Neural crest cell (in vitro differentiated cells): ENCODE measurements at regions not wholly inside any gene's neighbourhood (a gene's known extent, or its start where the extent isn't known, plus 50 kb on each side); places are given as distances from the start of the nearest gene placed in this dataset.

Experiments used
- DNase-seq: peaks from one replicate; pipeline ENCODE4 v3.0.0; 2021; ENCODE audit warnings: low read depth, mixed read lengths, low spot score
- H3K27ac Mint-ChIP-seq: one replicate; pipeline ENCODE4 v1.8.0; 2021; ENCODE audit warnings: mild to moderate bottlenecking, mixed read lengths; ENCODE audit not compliant: unreplicated experiment
- H3K27me3 Mint-ChIP-seq: 2 replicates; pipeline ENCODE4 v1.8.0; 2021; ENCODE audit warnings: low read depth, mild to moderate bottlenecking, mixed read lengths
- H3K36me3 Mint-ChIP-seq: 2 replicates; pipeline ENCODE4 v1.8.0; 2021; ENCODE audit warnings: low read depth, mild to moderate bottlenecking, mixed read lengths
- H3K4me1 Mint-ChIP-seq: 2 replicates; pipeline ENCODE4 v1.8.0; 2021; ENCODE audit warnings: mixed read lengths
- H3K4me3 Mint-ChIP-seq: one replicate; pipeline ENCODE4 v1.8.0; 2021; ENCODE audit warnings: mild to moderate bottlenecking, mixed read lengths
- H3K9me3 Mint-ChIP-seq: 2 replicates; pipeline ENCODE4 v1.8.0; 2021; ENCODE audit warnings: mixed read lengths
- TF ChIP-seq, protein P1 (sequence below): fragments of 200-600 bp; sonication (generic); conservative IDR thresholded peaks from 2 replicates; pipeline ENCODE4 v1.5.0; 2021; ENCODE audit warnings: antibody characterized with exemption, mild to moderate bottlenecking

DNA sequence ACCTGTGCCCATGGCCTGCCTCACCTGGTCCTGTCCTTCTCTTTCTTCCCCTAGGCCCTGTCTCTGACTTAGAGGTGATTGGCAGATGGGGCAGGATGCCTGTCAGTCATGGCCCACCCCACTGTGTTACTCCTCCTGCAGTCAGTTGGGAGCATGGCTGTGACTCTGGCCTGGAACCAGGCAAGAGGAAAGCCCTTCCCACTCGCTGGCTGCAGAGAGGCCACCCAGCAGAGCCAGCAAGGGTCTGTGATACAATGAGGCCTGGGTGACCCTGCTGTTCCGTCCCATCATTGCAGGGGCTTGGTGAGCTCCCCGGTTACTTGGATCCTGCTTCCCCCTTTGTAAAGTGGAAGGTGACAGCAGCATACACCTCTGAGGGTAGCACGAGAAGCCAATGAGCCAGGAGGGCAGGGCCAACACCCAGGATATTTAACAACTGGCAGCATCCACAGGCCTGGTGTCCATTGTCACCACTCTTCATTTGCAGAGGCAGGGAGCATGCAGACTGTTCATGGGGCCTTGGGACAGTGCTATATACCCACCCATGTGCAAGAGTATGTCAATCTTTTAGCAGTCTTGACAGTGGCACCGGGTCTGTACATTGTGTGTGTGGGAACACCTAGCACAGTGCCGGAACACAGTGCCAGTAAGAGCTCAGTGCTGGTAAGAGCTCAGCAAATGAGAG is 191.0 kb upstream of the C1orf174 start:
- no peak overlapping the region for H3K27ac Mint-ChIP-seq
- TF ChIP-seq, protein P1, sequence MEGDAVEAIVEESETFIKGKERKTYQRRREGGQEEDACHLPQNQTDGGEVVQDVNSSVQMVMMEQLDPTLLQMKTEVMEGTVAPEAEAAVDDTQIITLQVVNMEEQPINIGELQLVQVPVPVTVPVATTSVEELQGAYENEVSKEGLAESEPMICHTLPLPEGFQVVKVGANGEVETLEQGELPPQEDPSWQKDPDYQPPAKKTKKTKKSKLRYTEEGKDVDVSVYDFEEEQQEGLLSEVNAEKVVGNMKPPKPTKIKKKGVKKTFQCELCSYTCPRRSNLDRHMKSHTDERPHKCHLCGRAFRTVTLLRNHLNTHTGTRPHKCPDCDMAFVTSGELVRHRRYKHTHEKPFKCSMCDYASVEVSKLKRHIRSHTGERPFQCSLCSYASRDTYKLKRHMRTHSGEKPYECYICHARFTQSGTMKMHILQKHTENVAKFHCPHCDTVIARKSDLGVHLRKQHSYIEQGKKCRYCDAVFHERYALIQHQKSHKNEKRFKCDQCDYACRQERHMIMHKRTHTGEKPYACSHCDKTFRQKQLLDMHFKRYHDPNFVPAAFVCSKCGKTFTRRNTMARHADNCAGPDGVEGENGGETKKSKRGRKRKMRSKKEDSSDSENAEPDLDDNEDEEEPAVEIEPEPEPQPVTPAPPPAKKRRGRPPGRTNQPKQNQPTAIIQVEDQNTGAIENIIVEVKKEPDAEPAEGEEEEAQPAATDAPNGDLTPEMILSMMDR: no peak
- H3K36me3 Mint-ChIP-seq: peaks cover 4% of the 10 kb centered on the region
- peaks cover 6% of the 10 kb centered on the region for H3K9me3 Mint-ChIP-seq
- no peak for DNase-seq
- H3K27me3 Mint-ChIP-seq: no peaks in the 10 kb centered on the region
- H3K4me1 Mint-ChIP-seq: peaks cover 3% of the 10 kb centered on the region
- H3K4me3 Mint-ChIP-seq: no peak overlapping the region

DNA sequence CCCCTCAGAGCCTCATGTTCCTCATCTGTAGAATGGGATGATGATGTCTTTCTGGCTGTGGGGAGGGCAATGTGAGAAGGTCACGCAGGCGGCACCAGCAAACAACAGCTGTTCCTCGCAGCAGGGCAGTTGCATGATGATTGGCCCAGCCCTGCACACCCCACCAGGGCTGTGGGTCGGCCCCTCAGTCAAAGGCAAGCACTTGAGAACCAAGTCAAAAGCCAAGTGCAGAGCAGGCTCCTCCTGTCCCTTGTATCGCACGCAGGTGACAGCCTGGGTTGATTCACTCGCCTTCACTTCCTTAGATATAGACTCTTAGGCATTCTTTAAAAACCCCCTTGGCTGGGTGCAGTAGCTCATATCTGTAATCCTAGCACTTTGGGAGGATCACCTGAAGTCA is 191.9 kb upstream of the C1orf174 start:
- no peak for DNase-seq
- Mint-ChIP-seq H3K9me3 (peaks cover 11% of the 10 kb centered on the region), H3K27me3 (no peaks in the 10 kb centered on the region), H3K4me3 (no peak overlapping the region), H3K27ac (no peak overlapping the region), H3K4me1 (no peaks in the 10 kb centered on the region), H3K36me3 (peaks cover 10% of the 10 kb centered on the region)
- TF ChIP-seq, protein P1: no peak

DNA sequence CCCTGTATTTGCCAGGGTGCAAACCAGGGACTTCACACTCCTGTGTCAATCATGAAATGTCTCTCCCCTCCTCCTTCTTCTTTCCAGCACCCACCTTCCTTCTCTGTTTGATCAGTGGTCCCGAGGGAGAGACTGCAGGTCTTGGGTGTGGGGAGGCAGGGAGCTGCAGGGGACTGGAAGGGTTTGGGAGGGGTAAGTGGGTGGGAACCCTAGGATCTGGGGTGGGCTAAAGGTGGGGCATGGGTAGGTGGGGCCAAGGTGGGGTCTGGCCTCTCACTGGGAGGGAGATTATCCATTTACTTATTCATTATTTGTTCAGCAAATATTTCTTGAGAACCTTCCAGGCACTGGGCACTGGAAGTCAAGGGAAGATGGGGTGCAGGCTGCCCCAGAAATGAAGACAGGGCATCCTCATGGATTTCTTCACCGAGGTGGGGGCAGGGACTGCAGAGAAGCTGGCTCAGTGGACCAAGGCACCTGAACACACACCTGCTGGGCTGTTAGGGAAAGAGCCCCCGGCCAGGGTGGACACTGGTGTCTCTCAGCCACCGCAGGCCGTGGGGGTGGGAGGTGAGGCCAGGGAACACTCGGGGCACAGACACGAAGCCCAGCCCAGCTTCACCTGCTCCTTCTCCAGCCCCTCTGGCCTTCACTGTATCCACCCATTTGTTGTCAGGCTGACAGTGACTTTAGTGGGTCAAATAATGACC is 193.9 kb upstream of the C1orf174 start:
- Mint-ChIP-seq H3K9me3 (peaks cover 15% of the 10 kb centered on the region), H3K4me3 (no peak overlapping the region), H3K4me1 (no peaks in the 10 kb centered on the region), H3K27ac (no peak overlapping the region), H3K36me3 (peaks cover 10% of the 10 kb centered on the region), H3K27me3 (no peaks in the 10 kb centered on the region)
- TF ChIP-seq, protein P1: no peak
- DNase-seq: no peak

DNA sequence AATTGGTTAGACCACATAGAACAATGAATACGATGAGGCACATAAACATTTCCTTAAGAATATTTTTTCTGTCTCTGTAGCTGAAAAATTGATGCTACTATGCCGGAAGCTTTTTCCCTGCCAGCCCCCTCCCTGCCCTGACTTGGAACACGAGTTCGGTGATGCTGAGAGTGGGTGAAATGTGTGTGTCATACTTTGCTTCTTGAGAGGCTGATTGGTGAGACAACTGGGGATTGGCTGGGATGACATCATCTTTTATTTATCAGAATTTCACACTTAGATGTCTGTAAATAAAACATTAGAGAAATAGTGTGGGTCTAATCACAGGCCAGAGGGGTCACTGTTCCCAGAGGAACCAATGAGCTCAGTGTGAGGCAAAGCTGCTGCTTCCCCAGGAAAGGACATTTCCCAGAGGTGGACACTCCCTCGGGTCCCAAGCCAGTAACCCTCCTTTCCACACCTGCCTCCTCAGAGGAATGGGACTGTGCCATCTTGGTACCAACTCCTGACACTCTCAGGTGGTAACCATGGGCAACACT is 195.4 kb upstream of the C1orf174 start:
- H3K27ac Mint-ChIP-seq: no peak overlapping the region
- DNase-seq: no peak
- peaks cover 10% of the 10 kb centered on the region for H3K36me3 Mint-ChIP-seq
- H3K4me1 Mint-ChIP-seq: no peaks in the 10 kb centered on the region
- H3K27me3 Mint-ChIP-seq: no peaks in the 10 kb centered on the region
- no peak overlapping the region for H3K4me3 Mint-ChIP-seq
- TF ChIP-seq, protein P1: no peak
- peaks cover 15% of the 10 kb centered on the region for H3K9me3 Mint-ChIP-seq

DNA sequence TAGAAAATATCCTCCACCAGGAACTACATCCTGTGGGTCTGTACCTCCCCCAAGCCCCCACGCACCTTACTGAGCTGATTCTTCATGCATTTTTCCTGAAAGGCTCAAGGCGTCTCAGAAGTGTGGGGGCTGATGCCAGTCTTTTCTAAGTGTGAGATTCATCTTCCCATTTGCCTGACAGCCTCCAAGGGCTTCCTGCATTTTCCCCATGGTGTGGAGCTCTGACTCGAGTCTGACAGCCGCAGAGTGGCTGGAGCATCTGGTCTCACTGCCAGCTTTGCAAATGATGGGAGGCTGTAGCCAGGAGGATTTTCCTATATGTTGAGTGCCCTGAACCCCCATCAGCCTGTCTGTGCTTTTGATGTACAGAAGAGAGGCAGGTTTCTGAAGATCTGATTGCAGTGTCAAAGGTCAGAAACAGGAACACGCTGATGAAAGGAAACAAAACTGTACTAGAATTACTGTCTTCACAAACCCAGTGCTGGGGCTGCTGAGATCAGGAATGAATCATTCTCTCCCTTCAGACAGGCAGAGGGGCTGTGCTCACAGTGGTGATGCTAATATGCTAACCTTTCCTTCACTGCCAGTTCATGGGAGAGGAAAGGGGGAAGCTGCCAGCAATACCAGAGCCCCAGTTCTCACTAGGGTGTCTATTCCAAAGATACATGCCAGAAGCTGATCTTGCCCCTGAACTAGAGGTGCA is 201.5 kb upstream of the C1orf174 start:
- Mint-ChIP-seq H3K27ac (no peak overlapping the region), H3K36me3 (peaks cover 3% of the 10 kb centered on the region), H3K4me1 (peaks cover 6% of the 10 kb centered on the region), H3K27me3 (peaks cover 2% of the 10 kb centered on the region), H3K9me3 (peaks cover 6% of the 10 kb centered on the region), H3K4me3 (no peak overlapping the region)
- TF ChIP-seq, protein P1: no peak
- DNase-seq: no peak
